8988T (cell line): ENCODE measurements at regions not wholly inside any gene's neighbourhood (a gene's known extent, or its start where the extent isn't known, plus 50 kb on each side); places are given as distances from the start of the nearest gene placed in this dataset.
"Not testable (repeated sequence)": the region's sequence is repeated elsewhere in the genome, so short reads cannot be mapped to it uniquely, and the experiment has no call there.

Experiments used
- DNase-seq: peaks from one replicate; pipeline ENCODE4 v3.0.0; 2011

DNA sequence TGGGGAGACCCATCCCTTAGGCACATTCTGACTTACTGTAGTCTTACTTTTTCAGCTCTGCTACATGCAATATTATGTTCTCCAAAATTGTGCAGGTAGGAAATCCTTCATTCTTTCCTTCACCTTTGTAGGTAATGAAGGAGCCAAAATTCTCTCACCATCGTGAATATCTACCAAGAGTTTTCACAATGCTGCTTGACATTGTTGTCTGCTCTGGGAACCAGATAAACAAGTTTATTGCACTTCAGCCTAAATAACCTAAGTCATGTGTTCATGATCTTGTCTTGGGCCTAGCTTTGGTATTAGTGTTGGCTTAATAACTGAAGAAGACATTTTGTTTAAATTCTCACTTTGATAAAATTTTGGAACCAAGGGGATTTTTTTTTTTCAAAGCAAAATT is 110.8 kb upstream of the ELAC2 start:
- DNase-seq = no peak

- no peak for DNase-seq
Observed at GRCh38 chr17:13127921-13128602, 110.2 kb upstream of the ELAC2 start.

GRCh38 chr17:13120864-13121263 is 103.0 kb upstream of the ELAC2 start:
- DNase-seq = no peak

DNA sequence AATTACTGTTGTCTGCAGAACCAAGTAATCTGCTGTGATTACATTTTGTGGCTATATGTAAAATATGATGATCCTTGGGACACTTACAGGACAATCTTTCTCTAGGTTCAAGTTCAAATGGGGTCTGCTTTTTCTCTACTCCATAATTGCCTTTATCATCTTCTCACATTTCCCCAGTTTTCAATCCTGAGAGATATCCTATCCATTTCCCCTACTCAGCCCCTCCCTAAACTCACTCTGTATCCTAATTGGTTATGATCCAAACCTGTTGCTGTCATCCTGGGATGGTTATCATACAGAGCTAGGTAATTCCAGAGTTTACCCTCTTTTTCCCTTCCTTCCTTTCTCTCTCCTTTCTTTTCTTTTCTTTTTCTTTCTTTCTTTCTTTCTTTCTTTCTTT is 100.5 kb upstream of the ELAC2 start:
- no peak for DNase-seq

GRCh38 chr17:13117616-13118015 is 99.8 kb upstream of the ELAC2 start:
- no peak for DNase-seq

- DNase-seq = peak; percentile 40
Observed at GRCh38 chr17:13114601-13115031, 96.8 kb upstream of the ELAC2 start.

- no peak for DNase-seq
Observed at GRCh38 chr17:13113821-13114525, 96.1 kb upstream of the ELAC2 start.

DNA sequence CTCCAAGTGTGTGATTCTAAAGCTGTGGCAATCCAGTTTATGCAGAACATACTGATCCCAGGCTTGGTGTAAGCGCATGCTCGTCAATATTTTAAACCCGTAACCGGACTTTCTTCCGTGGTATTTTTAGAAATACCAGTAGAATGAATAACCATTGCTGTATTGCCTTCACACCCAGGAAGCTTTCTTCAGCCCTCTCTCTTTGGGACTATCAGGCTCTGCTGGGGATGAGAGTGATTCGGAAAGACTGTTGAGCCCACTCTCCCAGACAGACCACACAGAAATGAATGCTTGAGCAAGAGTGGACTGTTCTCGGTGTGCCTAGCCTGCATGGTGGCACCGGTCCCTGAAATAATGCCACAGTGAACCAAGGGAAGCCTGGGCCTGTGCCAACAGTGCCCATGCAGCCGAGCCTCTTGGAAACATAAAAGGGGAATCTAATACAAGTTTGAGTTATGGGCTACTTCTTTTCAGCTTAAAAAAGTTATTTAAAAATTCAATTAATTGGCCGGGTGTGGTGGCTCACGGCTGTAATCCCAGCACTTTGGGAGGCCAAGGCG is 89.9 kb upstream of the ELAC2 start:
- no peak for DNase-seq

- DNase-seq = no peak
Observed at GRCh38 chr17:13106171-13106570, 88.3 kb upstream of the ELAC2 start.

GRCh38 chr17:13104576-13104975 is 86.7 kb upstream of the ELAC2 start:
- no peak for DNase-seq

- DNase-seq = no peak
Observed at GRCh38 chr17:13102477-13102876, 84.7 kb upstream of the ELAC2 start.

DNA sequence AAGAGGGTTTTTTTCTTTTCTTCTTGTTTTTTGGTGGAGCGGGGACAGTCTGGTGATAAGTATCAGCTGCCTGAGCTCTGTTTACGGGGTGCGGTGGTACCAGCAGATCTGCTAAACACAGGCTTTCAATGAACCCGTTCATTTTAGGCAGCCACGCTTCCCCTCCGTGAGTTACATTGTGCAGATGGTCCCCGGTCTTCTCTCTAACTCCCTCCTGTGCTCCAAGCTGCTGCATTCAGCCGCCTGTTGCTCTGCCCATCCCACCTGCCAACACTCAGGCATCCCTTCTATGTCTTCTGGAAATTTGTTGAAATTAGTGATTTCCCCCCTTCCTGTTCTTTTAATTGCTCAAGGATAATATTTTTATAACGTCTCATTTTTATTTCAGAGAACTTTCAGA is 82.1 kb upstream of the ELAC2 start:
- no peak for DNase-seq

GRCh38 chr17:13099089-13099735 is 81.4 kb upstream of the ELAC2 start:
- no peak for DNase-seq

- no peak for DNase-seq
Observed at GRCh38 chr17:13096291-13096690, 78.5 kb upstream of the ELAC2 start.

- not testable (repeated sequence) for DNase-seq
Observed at GRCh38 chr17:13092010-13092409, 74.2 kb upstream of the ELAC2 start.

DNA sequence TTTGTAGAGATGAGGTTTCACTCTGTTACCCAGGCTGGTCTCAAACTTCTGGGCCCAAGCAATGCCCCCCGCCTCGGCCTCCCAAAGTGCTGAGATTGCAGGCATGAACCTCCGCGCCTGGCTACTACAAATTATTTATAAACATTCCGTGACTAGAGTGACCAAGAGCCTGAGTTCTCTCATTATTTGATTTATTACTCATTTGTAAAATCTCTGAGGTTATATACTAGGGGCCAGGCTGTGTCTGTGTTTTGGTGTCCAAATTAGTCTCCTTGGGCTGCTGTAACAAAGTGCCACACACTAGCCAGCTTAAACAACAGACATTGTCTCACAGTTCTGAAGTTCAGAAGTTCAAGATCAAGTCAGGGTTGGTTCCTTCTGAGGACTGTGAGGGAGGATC is 70.8 kb upstream of the ELAC2 start:
- no peak for DNase-seq

DNA sequence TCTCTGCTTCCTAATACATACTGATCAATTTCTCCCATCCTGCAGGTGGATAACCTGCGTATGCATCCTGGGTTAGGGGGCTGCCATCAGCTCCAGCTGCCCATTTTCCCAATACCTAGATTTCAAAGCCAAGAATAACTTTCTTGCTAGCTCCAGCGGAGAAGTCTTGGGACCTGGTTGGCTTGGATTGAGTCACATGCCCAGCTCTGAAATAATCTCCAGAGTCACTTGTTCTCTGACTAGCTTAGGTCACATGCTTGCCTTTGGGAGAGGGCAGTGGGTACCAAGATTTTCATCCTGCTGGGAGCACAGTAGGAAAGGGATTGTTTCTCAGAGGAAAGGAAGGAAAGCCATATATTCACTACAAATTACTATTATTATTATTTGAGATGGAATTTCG is 70.0 kb upstream of the ELAC2 start:
- DNase-seq = no peak

DNA sequence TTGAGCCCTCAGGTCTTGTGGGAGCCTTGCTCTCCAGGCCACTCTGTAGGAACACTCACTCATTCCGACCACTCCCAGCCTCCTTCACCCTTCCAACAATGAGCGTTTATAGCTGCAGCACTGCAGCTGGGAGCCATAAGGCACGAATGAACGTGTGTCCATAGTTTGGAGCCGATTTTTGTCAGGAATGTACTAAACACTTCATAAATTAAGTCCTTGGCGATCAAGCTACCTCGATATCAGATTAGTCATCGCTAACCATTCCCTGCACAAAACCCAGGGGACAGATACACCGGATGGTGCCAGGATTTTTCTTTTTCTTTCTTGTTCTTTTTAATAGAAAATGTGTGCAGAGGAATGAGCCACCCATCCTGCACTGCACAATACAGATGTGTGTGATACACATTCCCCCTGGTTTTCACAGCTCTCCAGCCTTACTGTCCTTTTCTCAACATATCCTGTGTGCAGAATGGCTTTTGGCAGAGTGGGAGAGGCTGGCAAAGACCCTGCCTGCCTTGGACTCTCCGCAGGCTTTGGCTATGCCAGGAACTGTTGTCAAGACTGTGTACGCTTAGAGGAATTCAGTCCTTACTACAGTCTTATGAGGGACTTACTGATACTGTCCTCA is 68.4 kb upstream of the ELAC2 start:
- DNase-seq = no peak

GRCh38 chr17:13085578-13085977 is 67.8 kb upstream of the ELAC2 start:
- no peak for DNase-seq

- DNase-seq = no peak
Observed at GRCh38 chr17:13084420-13084819, 66.6 kb upstream of the ELAC2 start.

GRCh38 chr17:13078591-13079385 is 61.0 kb upstream of the ELAC2 start:
- no peak for DNase-seq

DNA sequence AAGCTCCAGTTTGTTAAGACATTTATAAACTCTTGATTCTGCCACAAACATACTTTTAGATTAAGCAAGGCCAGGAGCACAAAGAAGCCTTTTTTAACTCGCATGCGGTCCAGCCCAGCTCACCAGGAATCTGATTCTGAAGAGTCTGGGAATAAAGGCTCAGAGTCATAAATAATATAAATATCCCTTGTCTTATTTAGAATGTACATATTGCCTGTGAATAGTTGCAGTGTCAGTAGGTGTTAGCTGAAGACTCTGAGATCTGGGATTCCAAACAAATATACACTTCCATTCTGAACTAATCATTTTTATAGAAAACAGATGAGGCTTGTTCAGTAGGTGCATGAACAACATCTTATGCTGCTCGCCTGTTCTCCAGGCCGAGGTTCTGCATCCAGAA is 59.1 kb upstream of the ELAC2 start:
- no peak for DNase-seq

- no peak for DNase-seq
Observed at GRCh38 chr17:13074026-13074425, 56.2 kb upstream of the ELAC2 start.
